ENCODE measurements at regions not wholly inside any gene's neighbourhood (a gene's known extent, or its start where the extent isn't known, plus 50 kb on each side); places are given as distances from the start of the nearest gene placed in this dataset.

- no peaks in the 10 kb centered on the region for H3K36me3 ChIP-seq (ENCODE audit: control insufficient read depth, insufficient read depth, low read length)
- H3K4me3 ChIP-seq (ENCODE audit: low read length): no peak overlapping the region
- no peaks in the 10 kb centered on the region for H3K9me3 ChIP-seq (ENCODE audit: control insufficient read depth, low read length)
- no peak overlapping the region for H3K27ac ChIP-seq (ENCODE audit: low read depth, low read length)
- H3K27me3 ChIP-seq (ENCODE audit: control insufficient read depth, insufficient read depth, low read length, poor library complexity, severe bottlenecking): peaks cover 14% of the 10 kb centered on the region
- TF ChIP-seq CTCF (conservative IDR thresholded peaks at IDR 0.05): no peak
- Mint-ChIP-seq H3K36me3 (ENCODE audit: low read depth) (no peaks in the 10 kb centered on the region), H3K4me1 (no peaks in the 10 kb centered on the region), H3K27ac (no peak overlapping the region), H3K9me3 (peaks cover 16% of the 10 kb centered on the region), H3K4me3 (no peak overlapping the region), H3K27me3 (ENCODE audit: insufficient read depth) (peaks cover 23% of the 10 kb centered on the region)
- no peak for DNase-seq
- no peak overlapping the region for H3K9ac ChIP-seq (ENCODE audit: extremely low read depth, low read length, poor library complexity, severe bottlenecking)
- WGBS, 2 experiments (ENCODE audit: insufficient coverage in 1 of 2, insufficient read length in 1 of 2): 86 to 94% methylated on average over 2 of the region's 2 CpGs
- H3K4me1 ChIP-seq (ENCODE audit: control insufficient read depth, insufficient read depth, low read length): no peaks in the 10 kb centered on the region
Measured at GRCh38 chr5:5957737-5958136, 420.6 kb downstream of the MED10 start.

- Histone ChIP-seq H3K4me3 (ENCODE audit: low read length) (no peak overlapping the region), H3K36me3 (ENCODE audit: control insufficient read depth, insufficient read depth, low read length) (no peaks in the 10 kb centered on the region), H3K27ac (ENCODE audit: low read depth, low read length) (no peak overlapping the region), H3K27me3 (ENCODE audit: control insufficient read depth, insufficient read depth, low read length, poor library complexity, severe bottlenecking) (peaks cover 14% of the 10 kb centered on the region), H3K4me1 (ENCODE audit: control insufficient read depth, insufficient read depth, low read length) (no peaks in the 10 kb centered on the region), H3K9me3 (ENCODE audit: control insufficient read depth, low read length) (no peaks in the 10 kb centered on the region), H3K9ac (ENCODE audit: extremely low read depth, low read length, poor library complexity, severe bottlenecking) (no peak overlapping the region)
- Mint-ChIP-seq H3K27me3 (ENCODE audit: insufficient read depth) (peaks cover 21% of the 10 kb centered on the region), H3K36me3 (ENCODE audit: low read depth) (no peaks in the 10 kb centered on the region), H3K4me1 (no peaks in the 10 kb centered on the region), H3K27ac (no peak overlapping the region), H3K4me3 (no peak overlapping the region), H3K9me3 (peaks cover 11% of the 10 kb centered on the region)
- 88 to 99% methylated on average over 9 of the region's 9 CpGs for WGBS, 2 experiments (ENCODE audit: insufficient coverage in 1 of 2, insufficient read length in 1 of 2)
- TF ChIP-seq CTCF (conservative IDR thresholded peaks at IDR 0.05): no peak
- DNase-seq: no peak
Measured at GRCh38 chr5:5954275-5954598, 424.1 kb downstream of the MED10 start.

GRCh38 chr5:5953584-5954274, 424.6 kb downstream of the MED10 start:
- 84 to 90% methylated on average over 10 to 12 of the region's 12 CpGs for WGBS, 2 experiments (ENCODE audit: insufficient coverage in 1 of 2, insufficient read length in 1 of 2)
- peaks cover 14% of the 10 kb centered on the region for H3K27me3 ChIP-seq (ENCODE audit: control insufficient read depth, insufficient read depth, low read length, poor library complexity, severe bottlenecking)
- H3K9me3 ChIP-seq (ENCODE audit: control insufficient read depth, low read length): no peaks in the 10 kb centered on the region
- no peak overlapping the region for H3K9ac ChIP-seq (ENCODE audit: extremely low read depth, low read length, poor library complexity, severe bottlenecking)
- no peak overlapping the region for H3K4me3 Mint-ChIP-seq
- no peak for TF ChIP-seq CTCF (conservative IDR thresholded peaks at IDR 0.05)
- H3K27ac Mint-ChIP-seq: no peak overlapping the region
- H3K36me3 ChIP-seq (ENCODE audit: control insufficient read depth, insufficient read depth, low read length): no peaks in the 10 kb centered on the region
- no peaks in the 10 kb centered on the region for H3K4me1 ChIP-seq (ENCODE audit: control insufficient read depth, insufficient read depth, low read length)
- no peak for DNase-seq
- H3K4me3 ChIP-seq (ENCODE audit: low read length): no peak overlapping the region
- no peaks in the 10 kb centered on the region for H3K36me3 Mint-ChIP-seq (ENCODE audit: low read depth)
- H3K9me3 Mint-ChIP-seq: peaks cover 11% of the 10 kb centered on the region
- H3K27me3 Mint-ChIP-seq (ENCODE audit: insufficient read depth): peaks cover 21% of the 10 kb centered on the region
- H3K27ac ChIP-seq (ENCODE audit: low read depth, low read length): no peak overlapping the region
- H3K4me1 Mint-ChIP-seq: no peaks in the 10 kb centered on the region
